ENCODE measurements at regions not wholly inside any gene's neighbourhood (a gene's known extent, or its start where the extent isn't known, plus 50 kb on each side); places are given as distances from the start of the nearest gene placed in this dataset.
A peak's percentile ranks its signal among the peaks of the same experiment; 100 is the strongest.

- H2AFZ ChIP-seq (ENCODE audit: low read length): no peak overlapping the region
- no peaks in the 10 kb centered on the region for H3K9me3 Mint-ChIP-seq
Observed at GRCh38 chr5:118545470-118545869, 442.9 kb downstream of the DTWD2 start.

More at GRCh38 chr5:118545470-118545869, 442.9 kb downstream of the DTWD2 start:
- Histone ChIP-seq H2BK5ac (ENCODE audit: insufficient read length, low read length) (no peak overlapping the region), H3K27me3 (ENCODE audit: insufficient read depth, low read length) (no peaks in the 10 kb centered on the region), H3K79me1 (ENCODE audit: insufficient read depth, low read depth, low read length, poor library complexity, severe bottlenecking) (no peaks in the 10 kb centered on the region), H2BK120ac (ENCODE audit: low read depth, low read length, poor library complexity, severe bottlenecking) (no peak overlapping the region), H3K14ac (ENCODE audit: insufficient read depth, low read length) (no peak overlapping the region), H2BK15ac (ENCODE audit: low read depth, low read length) (no peak overlapping the region), H3K4me1 (ENCODE audit: insufficient read depth, low read length) (no peaks in the 10 kb centered on the region), H3K23me2 (ENCODE audit: insufficient read length, low read depth, low read length, poor library complexity, severe bottlenecking) (no peaks in the 10 kb centered on the region), H3K9me3 (ENCODE audit: control insufficient read depth, low read depth, low read length) (no peaks in the 10 kb centered on the region), H3K18ac (ENCODE audit: insufficient read length, low read depth, low read length) (no peak overlapping the region), H4K8ac (replicated peaks; ENCODE audit: insufficient read length, low read depth, low read length) (no peak overlapping the region), H3K56ac (ENCODE audit: insufficient read length, low read depth, low read length) (no peak overlapping the region), H2BK20ac (ENCODE audit: low read depth, low read length, poor library complexity, severe bottlenecking) (no peak overlapping the region), H3K9ac (ENCODE audit: extremely low read depth, insufficient read length, low read length) (no peak overlapping the region), H4K91ac (ENCODE audit: insufficient read length, low read depth, low read length) (no peak overlapping the region), H3K79me2 (ENCODE audit: insufficient read depth, low read length) (no peaks in the 10 kb centered on the region), H3K4ac (ENCODE audit: low read depth, low read length) (no peak overlapping the region), H3K27ac (ENCODE audit: insufficient read length, low read depth, low read length) (no peak overlapping the region), H3K23ac (ENCODE audit: insufficient read length, low read depth, low read length) (no peak overlapping the region), H4K20me1 (ENCODE audit: control insufficient read depth, insufficient read depth, insufficient read length) (no peaks in the 10 kb centered on the region), H2AK5ac (ENCODE audit: insufficient read length, low read length) (no peak overlapping the region), H3K4me2 (ENCODE audit: insufficient read depth, insufficient read length, low read length) (no peak overlapping the region), H4K5ac (ENCODE audit: insufficient read length, low read depth, low read length) (no peak overlapping the region), H2BK12ac (ENCODE audit: insufficient read length, low read depth, low read length) (no peak overlapping the region), H3T11ph (ENCODE audit: low read length) (no peak overlapping the region)
- no peak for DNase-seq
- Mint-ChIP-seq H3K36me3 (ENCODE audit: insufficient read depth in 1 of 3, low read depth in 3 of 3) (no peaks in the 10 kb centered on the region), H3K27ac (peak overlapping the region in 1 of 3 experiments; percentile 5; a peak in 1 of 7 replicates), H3K4me3 (no peak overlapping the region), H3K4me1 (0 out of 4 replicates have a peak, but pooled peaks cover 0 to 5% of the 10 kb centered on the region in 2 experiments), H3K27me3 (ENCODE audit: low read depth) (no peaks in the 10 kb centered on the region; the same call in 1 of the 2 replicates)
- WGBS (ENCODE audit: extremely low coverage, insufficient read length, low lambda C conversion rate): no CpG with 5 or more reads among the region's 1 CpG
- no peak for TF ChIP-seq CTCF (conservative IDR thresholded peaks at IDR 0.05)
